ENCODE measurements at regions not wholly inside any gene's neighbourhood (a gene's known extent, or its start where the extent isn't known, plus 50 kb on each side); places are given as distances from the start of the nearest gene placed in this dataset.

GRCh38 chr9:83182071-83182470 lies 119.1 kb upstream of the RASEF start:
- Mint-ChIP-seq H3K9me3 (ENCODE audit: low read depth) (peaks cover 15% of the 10 kb centered on the region), H3K36me3 (ENCODE audit: low read depth) (peaks cover 7% of the 10 kb centered on the region), H3K4me1 (ENCODE audit: low read depth) (no peaks in the 10 kb centered on the region), H3K27me3 (ENCODE audit: low read depth) (peaks cover 25% of the 10 kb centered on the region), H3K4me3 (ENCODE audit: unreplicated experiment) (no peak overlapping the region), H3K27ac (ENCODE audit: unreplicated experiment) (no peak overlapping the region)
- DNase-seq (ENCODE audit: low spot score), result no peak
- no peak for TF ChIP-seq CTCF (IDR thresholded peaks at IDR 0.05)

- H3K27ac Mint-ChIP-seq (ENCODE audit: unreplicated experiment), result no peak overlapping the region
- peaks cover 8% of the 10 kb centered on the region for H3K27me3 Mint-ChIP-seq (ENCODE audit: low read depth)
- H3K4me1 Mint-ChIP-seq (ENCODE audit: low read depth), result no peaks in the 10 kb centered on the region
- H3K36me3 Mint-ChIP-seq (ENCODE audit: low read depth), result peaks cover 10% of the 10 kb centered on the region
- no peak for DNase-seq (ENCODE audit: low spot score)
- H3K4me3 Mint-ChIP-seq (ENCODE audit: unreplicated experiment), result no peak overlapping the region
- peaks cover 35% of the 10 kb centered on the region for H3K9me3 Mint-ChIP-seq (ENCODE audit: low read depth)
- no peak for TF ChIP-seq CTCF (IDR thresholded peaks at IDR 0.05)
These were observed 115.8 kb upstream of the RASEF start for GRCh38 chr9:83178717-83179116.

DNA sequence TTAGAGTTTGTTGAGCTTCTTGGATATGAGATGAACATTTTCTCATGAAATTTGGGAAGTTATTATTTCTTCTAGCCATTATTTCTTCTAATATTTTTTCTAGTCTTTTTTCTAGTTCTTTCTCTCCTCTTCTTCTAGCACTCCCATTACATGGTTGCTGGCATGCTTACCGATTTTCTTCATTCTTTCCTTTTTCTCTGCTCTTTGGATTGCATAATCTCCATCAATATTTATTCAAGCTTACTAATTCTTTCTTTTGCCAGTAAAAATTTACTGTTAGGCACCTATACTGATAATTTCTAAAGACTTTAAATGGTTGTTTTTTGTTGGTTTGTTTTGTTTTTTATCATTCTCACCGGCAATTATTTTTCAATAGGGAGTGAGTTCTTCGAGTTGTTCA lies 114.8 kb upstream of the RASEF start:
- Mint-ChIP-seq H3K9me3 (ENCODE audit: low read depth) (peaks cover 45% of the 10 kb centered on the region), H3K4me3 (ENCODE audit: unreplicated experiment) (no peak overlapping the region), H3K27ac (ENCODE audit: unreplicated experiment) (no peak overlapping the region), H3K27me3 (ENCODE audit: low read depth) (peaks cover 8% of the 10 kb centered on the region), H3K36me3 (ENCODE audit: low read depth) (peaks cover 16% of the 10 kb centered on the region), H3K4me1 (ENCODE audit: low read depth) (no peaks in the 10 kb centered on the region)
- no peak for TF ChIP-seq CTCF (IDR thresholded peaks at IDR 0.05)
- DNase-seq (ENCODE audit: low spot score), result no peak

DNA sequence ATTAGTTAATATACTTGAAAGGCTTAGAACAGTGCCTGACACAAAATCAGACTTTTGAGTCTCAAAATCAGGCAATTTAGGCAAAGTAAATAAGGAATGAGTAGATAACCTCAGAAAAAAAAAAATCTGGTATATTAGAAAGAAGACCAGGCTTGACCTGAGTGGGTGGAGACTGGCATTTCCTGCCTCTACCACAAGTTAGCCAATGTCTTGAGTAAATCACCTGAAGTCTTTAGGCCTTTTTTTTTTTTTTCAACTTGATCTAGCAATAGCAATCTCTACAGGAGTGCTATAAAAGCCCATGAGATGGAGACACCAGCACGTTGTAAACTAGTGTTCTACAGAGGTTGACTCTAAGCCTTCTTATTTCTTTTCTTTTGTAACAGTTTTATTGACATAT lies 104.2 kb upstream of the RASEF start:
- no peak overlapping the region for H3K4me3 Mint-ChIP-seq (ENCODE audit: unreplicated experiment)
- no peak overlapping the region for H3K27ac Mint-ChIP-seq (ENCODE audit: unreplicated experiment)
- H3K4me1 Mint-ChIP-seq (ENCODE audit: low read depth), result peaks cover 6% of the 10 kb centered on the region
- H3K9me3 Mint-ChIP-seq (ENCODE audit: low read depth), result peaks cover 24% of the 10 kb centered on the region
- DNase-seq (ENCODE audit: low spot score), result no peak
- TF ChIP-seq CTCF (IDR thresholded peaks at IDR 0.05), result no peak
- no peaks in the 10 kb centered on the region for H3K27me3 Mint-ChIP-seq (ENCODE audit: low read depth)
- peaks cover 1% of the 10 kb centered on the region for H3K36me3 Mint-ChIP-seq (ENCODE audit: low read depth)

- H3K9me3 Mint-ChIP-seq (ENCODE audit: low read depth), result peaks cover 20% of the 10 kb centered on the region
- H3K4me3 Mint-ChIP-seq (ENCODE audit: unreplicated experiment), result no peak overlapping the region
- peaks cover 6% of the 10 kb centered on the region for H3K4me1 Mint-ChIP-seq (ENCODE audit: low read depth)
- H3K27ac Mint-ChIP-seq (ENCODE audit: unreplicated experiment), result no peak overlapping the region
- no peak for DNase-seq (ENCODE audit: low spot score)
- peaks cover 1% of the 10 kb centered on the region for H3K36me3 Mint-ChIP-seq (ENCODE audit: low read depth)
- no peak for TF ChIP-seq CTCF (IDR thresholded peaks at IDR 0.05)
- no peaks in the 10 kb centered on the region for H3K27me3 Mint-ChIP-seq (ENCODE audit: low read depth)
These were observed 103.4 kb upstream of the RASEF start for GRCh38 chr9:83166372-83166771.

Measured in chondrocyte (in vitro differentiated cells).